ENCODE measurements at regions not wholly inside any gene's neighbourhood (a gene's known extent, or its start where the extent isn't known, plus 50 kb on each side); places are given as distances from the start of the nearest gene placed in this dataset.

DNA sequence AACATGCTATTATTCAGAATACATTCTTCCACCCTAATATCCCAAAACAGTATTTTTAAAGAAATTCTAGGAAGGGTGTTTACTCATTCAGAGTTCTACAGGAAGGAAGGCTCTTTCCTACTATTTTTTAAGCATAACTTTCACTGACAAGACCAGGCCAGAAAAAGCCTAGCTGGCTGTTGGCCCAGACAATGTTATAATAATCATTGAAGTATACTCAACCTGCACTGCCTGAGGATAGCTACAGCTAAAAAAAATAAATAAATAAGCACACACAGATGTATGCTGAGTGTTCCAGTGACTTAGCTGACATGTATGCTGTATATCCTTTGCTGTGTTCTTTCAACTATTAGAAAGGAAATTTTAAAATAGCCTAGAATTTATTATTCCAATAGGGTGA, 145.8 kb upstream of the SPRY1 start:
- peaks cover 22 to 25% of the 10 kb centered on the region in 2 experiments; a peak in 3 of 4 replicates for H3K4me1 ChIP-seq (ENCODE audit: control insufficient read depth in 1 of 2, insufficient read depth in 2 of 2, low read depth in 1 of 2, low read length in 1 of 2)
- no peaks in the 10 kb centered on the region for H4K20me1 ChIP-seq (ENCODE audit: insufficient read depth)
- no peak overlapping the region for H3K9ac ChIP-seq
- no peaks in the 10 kb centered on the region for H3K9me2 ChIP-seq
- no peak overlapping the region for H3K4me3 ChIP-seq (ENCODE audit: low read depth in 2 of 2, low read length in 1 of 2)
- peak overlapping the region in 1 of 2 experiments; percentile 71; a peak in 1 of 4 replicates for H3K27ac ChIP-seq (ENCODE audit: low read depth in 2 of 2, low read length in 1 of 2)
- no peaks in the 10 kb centered on the region for H3K9me3 ChIP-seq
- ChIA-PET CTCF (no interaction called here), POLR2A (no interaction called here)
- DNase-seq: peak; percentile 14
- no peak overlapping the region for H3K4me2 ChIP-seq
- H3K27me3 ChIP-seq (ENCODE audit: insufficient read depth): no peaks in the 10 kb centered on the region
- 0 out of 2 replicates have a peak, but pooled peaks cover 6% of the 10 kb centered on the region for H3K79me2 ChIP-seq (ENCODE audit: insufficient read depth)
- H3F3A ChIP-seq (replicated peaks; ENCODE audit: insufficient read depth): peaks cover 14% of the 10 kb centered on the region
- no peak overlapping the region for H2AFZ ChIP-seq (ENCODE audit: low read depth)
- no peaks in the 10 kb centered on the region for H3K36me3 ChIP-seq (replicated peaks in 1 of 2; ENCODE audit: control insufficient read depth in 1 of 2, insufficient read depth in 2 of 2, low read length in 1 of 2)
- TF ChIP-seq CHD2 (IDR thresholded peaks at IDR 0.05; ENCODE audit: low read length, partially characterized antibody): peak; percentile 36
- TF ChIP-seq GABPA (IDR thresholded peaks at IDR 0.05; ENCODE audit: low read depth): no peak
- peak; percentile 37; the same call in 1 of the 2 replicates for TF ChIP-seq RCOR1 (IDR thresholded peaks at IDR 0.05; ENCODE audit: low read length)
- TF ChIP-seq EP300 (IDR thresholded peaks at IDR 0.05; ENCODE audit: borderline replicate concordance in 1 of 2, low read depth in 1 of 2, low read length in 1 of 2): peak in 1 of 2 experiments; percentile 49; a peak in 1 of 4 replicates
- TF ChIP-seq, protein P1, sequence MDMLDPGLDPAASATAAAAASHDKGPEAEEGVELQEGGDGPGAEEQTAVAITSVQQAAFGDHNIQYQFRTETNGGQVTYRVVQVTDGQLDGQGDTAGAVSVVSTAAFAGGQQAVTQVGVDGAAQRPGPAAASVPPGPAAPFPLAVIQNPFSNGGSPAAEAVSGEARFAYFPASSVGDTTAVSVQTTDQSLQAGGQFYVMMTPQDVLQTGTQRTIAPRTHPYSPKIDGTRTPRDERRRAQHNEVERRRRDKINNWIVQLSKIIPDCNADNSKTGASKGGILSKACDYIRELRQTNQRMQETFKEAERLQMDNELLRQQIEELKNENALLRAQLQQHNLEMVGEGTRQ (IDR thresholded peaks at IDR 0.05; ENCODE audit: borderline replicate concordance, low read depth, low read length): no peak

DNA sequence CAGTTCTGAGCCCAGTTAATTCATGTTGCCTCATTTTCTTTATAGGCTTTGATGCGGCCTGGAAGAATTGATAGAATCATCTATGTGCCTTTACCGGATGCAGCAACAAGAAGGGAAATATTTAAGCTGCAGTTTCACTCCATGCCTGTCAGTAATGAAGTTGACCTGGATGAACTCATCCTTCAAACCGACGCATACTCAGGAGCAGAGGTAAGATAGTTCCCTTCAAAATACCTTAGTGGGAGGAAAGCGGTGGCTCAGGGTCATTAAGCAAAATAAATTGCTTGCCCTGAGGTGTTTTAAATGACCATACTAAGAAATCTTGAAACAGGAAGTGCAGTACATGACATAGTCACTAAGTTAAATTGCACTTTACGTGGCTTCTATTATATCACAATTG, 140.6 kb upstream of the SPRY1 start:
- H3K9me2 ChIP-seq: no peaks in the 10 kb centered on the region
- H3F3A ChIP-seq (replicated peaks; ENCODE audit: insufficient read depth): peaks cover 4% of the 10 kb centered on the region
- no peak overlapping the region for H3K27ac ChIP-seq (ENCODE audit: low read depth in 2 of 2, low read length in 1 of 2)
- TF ChIP-seq RCOR1 (IDR thresholded peaks at IDR 0.05; ENCODE audit: low read length): no peak
- TF ChIP-seq IRF3 (IDR thresholded peaks at IDR 0.05; ENCODE audit: low read depth, low read length): no peak
- TF ChIP-seq FOXM1 (IDR thresholded peaks at IDR 0.05; ENCODE audit: low read depth): no peak
- no peak for TF ChIP-seq SMC3 (IDR thresholded peaks at IDR 0.05; ENCODE audit: low read depth, low read length)
- TF ChIP-seq NRF1 (IDR thresholded peaks at IDR 0.05; ENCODE audit: low read depth, low read length): no peak
- H4K20me1 ChIP-seq (ENCODE audit: insufficient read depth): no peaks in the 10 kb centered on the region
- POLR2A ChIA-PET: no interaction called here
- H2AFZ ChIP-seq (ENCODE audit: low read depth): no peak overlapping the region
- H3K79me2 ChIP-seq (ENCODE audit: insufficient read depth): peaks cover 6% of the 10 kb centered on the region; the same call in 1 of the 2 replicates
- 95% methylated on average over 6 of the region's 6 CpGs for WGBS (ENCODE audit: low lambda C conversion rate)
- peaks cover 4 to 6% of the 10 kb centered on the region in 2 experiments for H3K36me3 ChIP-seq (replicated peaks in 1 of 2; ENCODE audit: control insufficient read depth in 1 of 2, insufficient read depth in 2 of 2, low read length in 1 of 2)
- CTCF ChIA-PET: no interaction called here
- no peak overlapping the region for H3K4me2 ChIP-seq
- no peak for DNase-seq
- peaks cover 3 to 7% of the 10 kb centered on the region in 2 experiments; a peak in 3 of 4 replicates for H3K4me1 ChIP-seq (ENCODE audit: control insufficient read depth in 1 of 2, insufficient read depth in 2 of 2, low read depth in 1 of 2, low read length in 1 of 2)
- H3K9me3 ChIP-seq: no peaks in the 10 kb centered on the region
- no peak overlapping the region for H3K4me3 ChIP-seq (ENCODE audit: low read depth in 2 of 2, low read length in 1 of 2)
- H3K9ac ChIP-seq: no peak overlapping the region
- no peaks in the 10 kb centered on the region for H3K27me3 ChIP-seq (ENCODE audit: insufficient read depth)

DNA sequence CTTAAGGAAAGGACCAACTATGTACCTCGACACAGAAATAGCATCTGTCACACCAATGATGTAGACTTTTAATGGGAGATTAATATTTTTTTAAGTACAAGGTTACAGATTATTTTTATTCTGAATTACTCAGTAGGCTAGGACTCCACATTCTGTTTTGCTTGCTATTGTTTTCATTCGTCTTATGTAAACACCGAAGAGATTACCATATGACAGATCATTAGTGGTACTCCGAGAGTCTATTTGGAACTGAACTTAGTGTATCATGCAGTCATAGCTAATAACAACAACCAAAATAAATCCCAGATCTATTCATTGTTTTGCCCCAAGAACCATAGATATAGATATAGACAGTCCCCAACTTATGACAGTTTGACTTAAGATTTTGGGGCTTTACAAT, 139.7 kb upstream of the SPRY1 start:
- H3F3A ChIP-seq (replicated peaks; ENCODE audit: insufficient read depth): no peaks in the 10 kb centered on the region
- no peaks in the 10 kb centered on the region for H3K9me2 ChIP-seq
- 95% methylated on average over 4 of the region's 4 CpGs for WGBS (ENCODE audit: low lambda C conversion rate)
- no peak overlapping the region for H3K4me3 ChIP-seq (ENCODE audit: low read depth in 2 of 2, low read length in 1 of 2)
- H3K9ac ChIP-seq: no peak overlapping the region
- H2AFZ ChIP-seq (ENCODE audit: low read depth): no peak overlapping the region
- peaks cover 0 to 7% of the 10 kb centered on the region in 2 experiments; a peak in 3 of 4 replicates for H3K4me1 ChIP-seq (ENCODE audit: control insufficient read depth in 1 of 2, insufficient read depth in 2 of 2, low read depth in 1 of 2, low read length in 1 of 2)
- H3K9me3 ChIP-seq: no peaks in the 10 kb centered on the region
- ChIA-PET POLR2A (no interaction called here), CTCF (no interaction called here)
- DNase-seq: no peak
- peaks cover 6% of the 10 kb centered on the region; the same call in 1 of the 2 replicates for H3K79me2 ChIP-seq (ENCODE audit: insufficient read depth)
- no peaks in the 10 kb centered on the region for H3K27me3 ChIP-seq (ENCODE audit: insufficient read depth)
- no peak overlapping the region for H3K4me2 ChIP-seq
- H3K36me3 ChIP-seq (replicated peaks in 1 of 2; ENCODE audit: control insufficient read depth in 1 of 2, insufficient read depth in 2 of 2, low read length in 1 of 2): peaks cover 4 to 6% of the 10 kb centered on the region in 2 experiments
- H4K20me1 ChIP-seq (ENCODE audit: insufficient read depth): no peaks in the 10 kb centered on the region
- H3K27ac ChIP-seq (ENCODE audit: low read depth in 2 of 2, low read length in 1 of 2): no peak overlapping the region
- no peak for TF ChIP-seq TCF12 (IDR thresholded peaks at IDR 0.05)
- no peak for TF ChIP-seq CHD2 (IDR thresholded peaks at IDR 0.05; ENCODE audit: low read length, partially characterized antibody)
- TF ChIP-seq, protein P2, sequence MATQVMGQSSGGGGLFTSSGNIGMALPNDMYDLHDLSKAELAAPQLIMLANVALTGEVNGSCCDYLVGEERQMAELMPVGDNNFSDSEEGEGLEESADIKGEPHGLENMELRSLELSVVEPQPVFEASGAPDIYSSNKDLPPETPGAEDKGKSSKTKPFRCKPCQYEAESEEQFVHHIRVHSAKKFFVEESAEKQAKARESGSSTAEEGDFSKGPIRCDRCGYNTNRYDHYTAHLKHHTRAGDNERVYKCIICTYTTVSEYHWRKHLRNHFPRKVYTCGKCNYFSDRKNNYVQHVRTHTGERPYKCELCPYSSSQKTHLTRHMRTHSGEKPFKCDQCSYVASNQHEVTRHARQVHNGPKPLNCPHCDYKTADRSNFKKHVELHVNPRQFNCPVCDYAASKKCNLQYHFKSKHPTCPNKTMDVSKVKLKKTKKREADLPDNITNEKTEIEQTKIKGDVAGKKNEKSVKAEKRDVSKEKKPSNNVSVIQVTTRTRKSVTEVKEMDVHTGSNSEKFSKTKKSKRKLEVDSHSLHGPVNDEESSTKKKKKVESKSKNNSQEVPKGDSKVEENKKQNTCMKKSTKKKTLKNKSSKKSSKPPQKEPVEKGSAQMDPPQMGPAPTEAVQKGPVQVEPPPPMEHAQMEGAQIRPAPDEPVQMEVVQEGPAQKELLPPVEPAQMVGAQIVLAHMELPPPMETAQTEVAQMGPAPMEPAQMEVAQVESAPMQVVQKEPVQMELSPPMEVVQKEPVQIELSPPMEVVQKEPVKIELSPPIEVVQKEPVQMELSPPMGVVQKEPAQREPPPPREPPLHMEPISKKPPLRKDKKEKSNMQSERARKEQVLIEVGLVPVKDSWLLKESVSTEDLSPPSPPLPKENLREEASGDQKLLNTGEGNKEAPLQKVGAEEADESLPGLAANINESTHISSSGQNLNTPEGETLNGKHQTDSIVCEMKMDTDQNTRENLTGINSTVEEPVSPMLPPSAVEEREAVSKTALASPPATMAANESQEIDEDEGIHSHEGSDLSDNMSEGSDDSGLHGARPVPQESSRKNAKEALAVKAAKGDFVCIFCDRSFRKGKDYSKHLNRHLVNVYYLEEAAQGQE (IDR thresholded peaks at IDR 0.05; ENCODE audit: low read depth, low read length): no peak
- no peak for TF ChIP-seq IRF3 (IDR thresholded peaks at IDR 0.05; ENCODE audit: low read depth, low read length)
- TF ChIP-seq TEAD4 (IDR thresholded peaks at IDR 0.05; ENCODE audit: borderline replicate concordance, insufficient read depth): no peak
- TF ChIP-seq MAX (IDR thresholded peaks at IDR 0.05; ENCODE audit: low read depth): no peak
- no peak for TF ChIP-seq GABPA (IDR thresholded peaks at IDR 0.05; ENCODE audit: low read depth)
- no peak for TF ChIP-seq JUND (IDR thresholded peaks at IDR 0.05)
- TF ChIP-seq NRF1 (IDR thresholded peaks at IDR 0.05; ENCODE audit: low read depth, low read length): no peak
- TF ChIP-seq YY1 (IDR thresholded peaks at IDR 0.05; ENCODE audit: low read depth): no peak

All from SK-N-SH (cell line).